ENCODE measurements at regions not wholly inside any gene's neighbourhood (a gene's known extent, or its start where the extent isn't known, plus 50 kb on each side); places are given as distances from the start of the nearest gene placed in this dataset.

GRCh38 chr7:153027210-153027609, 267.7 kb downstream of the ACTR3B start:
- H3K36me3 ChIP-seq = no peaks in the 10 kb centered on the region
- no peak for DNase-seq
- no peak for ATAC-seq
- H3K27ac ChIP-seq = no peak overlapping the region
- intact Hi-C loops (cut with DNase I) = no loop called here
- no peak overlapping the region for H3K4me3 ChIP-seq
- H3K9me3 ChIP-seq = no peaks in the 10 kb centered on the region
- no peaks in the 10 kb centered on the region for H3K27me3 ChIP-seq
- 66% methylated on average over 5 of the region's 11 CpGs for WGBS (ENCODE audit: insufficient coverage, low coverage, low lambda C conversion rate, missing lambda C conversion rate)
- no peak for TF ChIP-seq CTCF (IDR thresholded peaks at IDR 0.05)
- no peak for TF ChIP-seq POLR2A (IDR thresholded peaks at IDR 0.05)
- H3K4me1 ChIP-seq = no peaks in the 10 kb centered on the region

DNA sequence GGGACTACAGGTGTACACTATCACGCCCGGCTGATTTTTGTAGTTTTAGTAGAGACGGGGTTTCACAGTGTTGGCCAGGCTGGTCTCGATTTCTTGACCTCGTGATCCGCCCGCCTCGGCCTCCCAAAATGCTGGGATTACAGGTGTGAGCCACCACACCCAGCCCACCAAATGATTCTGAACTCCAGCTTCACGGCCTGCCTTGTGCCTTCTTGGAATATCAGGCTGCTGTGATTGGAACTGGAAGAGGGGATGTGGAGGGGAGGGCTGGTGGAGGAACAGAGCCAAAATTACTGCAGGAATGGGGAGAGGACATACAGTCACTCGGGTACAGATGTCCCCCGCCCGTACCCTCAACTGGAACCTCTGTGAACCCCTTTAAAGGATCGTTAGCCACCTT, 268.4 kb downstream of the ACTR3B start:
- 84% methylated on average over 8 of the region's 13 CpGs for WGBS (ENCODE audit: insufficient coverage, low coverage, low lambda C conversion rate, missing lambda C conversion rate)

DNA sequence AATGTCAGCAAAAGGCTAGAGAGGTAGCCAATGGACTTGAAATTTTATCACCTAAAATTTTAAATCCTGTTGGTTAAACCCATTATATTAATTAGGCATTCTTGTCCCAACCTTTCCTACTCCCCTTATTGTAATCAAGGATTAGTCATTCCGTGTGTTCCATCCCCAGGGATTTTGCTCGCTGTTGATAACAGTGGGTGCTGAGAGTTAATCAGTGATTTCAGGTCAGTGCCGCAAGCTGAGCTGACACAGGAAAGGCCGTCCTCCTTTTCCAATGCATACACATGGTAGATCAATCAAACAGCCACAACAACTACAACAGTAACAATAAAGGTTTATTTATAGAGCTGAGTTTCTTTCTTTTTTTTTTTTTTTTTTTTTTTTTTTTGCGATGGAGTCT, 271.4 kb downstream of the ACTR3B start:
- H3K4me1 ChIP-seq = no peaks in the 10 kb centered on the region
- H3K27ac ChIP-seq = no peak overlapping the region
- no peaks in the 10 kb centered on the region for H3K36me3 ChIP-seq
- no peaks in the 10 kb centered on the region for H3K27me3 ChIP-seq
- no peak for DNase-seq
- WGBS (ENCODE audit: insufficient coverage, low coverage, low lambda C conversion rate, missing lambda C conversion rate) = 53% methylated on average over 4 of the region's 5 CpGs
- no peaks in the 10 kb centered on the region for H3K9me3 ChIP-seq
- no peak for ATAC-seq
- intact Hi-C loops (cut with DNase I) = no loop called here
- H3K4me3 ChIP-seq = no peak overlapping the region
- no peak for TF ChIP-seq POLR2A (IDR thresholded peaks at IDR 0.05)
- no peak for TF ChIP-seq CTCF (IDR thresholded peaks at IDR 0.05)

More for the DNA sequence above, 268.4 kb downstream of the ACTR3B start:
- TF ChIP-seq CTCF (IDR thresholded peaks at IDR 0.05) (no peak), POLR2A (IDR thresholded peaks at IDR 0.05) (no peak)
- no peaks in the 10 kb centered on the region for H3K36me3 ChIP-seq
- H3K27me3 ChIP-seq = no peaks in the 10 kb centered on the region
- H3K9me3 ChIP-seq = no peaks in the 10 kb centered on the region
- H3K27ac ChIP-seq = no peak overlapping the region
- intact Hi-C loops (cut with DNase I) = no loop called here
- H3K4me3 ChIP-seq = no peak overlapping the region
- DNase-seq (no peak), ATAC-seq (no peak)
- no peaks in the 10 kb centered on the region for H3K4me1 ChIP-seq

GRCh38 chr7:153034791-153035190, 275.2 kb downstream of the ACTR3B start:
- Histone ChIP-seq H3K9me3 (no peaks in the 10 kb centered on the region), H3K27ac (no peak overlapping the region), H3K4me3 (no peak overlapping the region), H3K36me3 (no peaks in the 10 kb centered on the region), H3K4me1 (no peaks in the 10 kb centered on the region), H3K27me3 (no peaks in the 10 kb centered on the region)
- intact Hi-C loops (cut with DNase I) = no loop called here
- ATAC-seq (no peak), DNase-seq (no peak)
- 63% methylated on average over 4 of the region's 8 CpGs for WGBS (ENCODE audit: insufficient coverage, low coverage, low lambda C conversion rate, missing lambda C conversion rate)
- TF ChIP-seq POLR2A (IDR thresholded peaks at IDR 0.05) (no peak), CTCF (IDR thresholded peaks at IDR 0.05) (no peak)
